HUDEP-2 (cell line): ENCODE measurements at regions not wholly inside any gene's neighbourhood (a gene's known extent, or its start where the extent isn't known, plus 50 kb on each side); places are given as distances from the start of the nearest gene placed in this dataset.
"Not testable (repeated sequence)": the region's sequence is repeated elsewhere in the genome, so short reads cannot be mapped to it uniquely, and the experiment has no call there.

Experiments used
- DNase-seq, 76 experiments: peaks; one replicate each; lab custom pipeline; 2025; ENCODE audit not compliant: unreplicated experiment in 76 of 76; lab: John Stamatoyannopoulos, UW

DNA sequence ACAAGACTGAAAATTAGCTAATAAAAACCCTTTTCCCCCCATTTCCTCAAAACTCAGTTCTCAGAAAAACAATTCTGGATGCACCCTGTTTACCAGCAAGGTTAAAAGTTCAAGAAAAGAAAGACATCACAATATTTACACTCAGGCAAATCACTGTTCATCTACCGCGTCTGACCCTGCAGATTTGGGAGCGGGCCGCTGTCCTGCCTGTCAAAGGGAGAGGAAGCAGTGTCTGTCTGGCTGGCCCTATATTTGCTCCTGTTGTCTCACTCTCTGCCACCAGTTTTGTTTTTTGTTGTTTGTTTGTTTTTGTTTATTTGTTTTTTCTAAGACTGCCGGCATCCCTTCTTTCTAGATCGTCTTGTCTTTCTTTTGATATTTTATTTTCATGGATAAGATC lies 299.4 kb downstream of the BCL2L11 start:
- DNase-seq = not testable (repeated sequence)

DNA sequence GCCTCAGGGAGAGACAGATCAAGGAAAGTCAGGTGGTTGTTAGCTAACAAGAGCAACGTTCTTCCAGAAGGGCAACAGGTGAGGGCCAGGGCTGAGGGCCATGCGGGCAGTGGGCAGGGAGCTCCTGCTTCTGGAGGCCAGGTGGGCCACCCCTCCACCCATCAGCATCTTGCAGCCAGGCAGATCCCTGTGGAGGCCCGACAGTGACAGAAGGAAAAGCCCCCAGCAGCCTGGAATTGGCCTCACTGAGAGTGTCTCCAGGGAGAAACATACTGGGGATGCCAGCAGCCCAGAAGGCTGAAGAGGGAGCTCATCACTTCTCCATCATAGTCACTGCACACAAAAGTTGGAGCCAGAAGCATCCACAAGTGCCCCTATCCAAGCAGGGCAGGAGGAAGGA lies 300.1 kb downstream of the BCL2L11 start:
- not testable (repeated sequence) for DNase-seq

DNA sequence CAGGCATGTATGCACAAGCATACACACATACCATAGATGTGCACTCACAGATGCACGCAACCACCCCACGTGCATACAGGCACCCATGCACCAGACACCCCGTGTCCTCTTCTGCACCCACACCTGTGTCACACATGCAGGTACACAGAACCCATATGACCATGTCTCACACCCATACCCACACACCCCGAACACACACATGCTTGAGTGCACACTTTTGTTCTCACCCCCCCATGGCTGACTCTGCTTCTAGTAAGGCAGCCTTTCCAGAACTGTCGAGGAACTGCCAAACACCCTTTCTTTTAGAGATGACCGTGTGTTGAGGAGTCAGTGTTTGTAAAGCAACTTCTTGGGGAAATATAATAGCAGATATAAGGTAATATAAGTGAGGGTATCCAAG lies 301.2 kb downstream of the BCL2L11 start:
- DNase-seq = not testable (repeated sequence)

DNA sequence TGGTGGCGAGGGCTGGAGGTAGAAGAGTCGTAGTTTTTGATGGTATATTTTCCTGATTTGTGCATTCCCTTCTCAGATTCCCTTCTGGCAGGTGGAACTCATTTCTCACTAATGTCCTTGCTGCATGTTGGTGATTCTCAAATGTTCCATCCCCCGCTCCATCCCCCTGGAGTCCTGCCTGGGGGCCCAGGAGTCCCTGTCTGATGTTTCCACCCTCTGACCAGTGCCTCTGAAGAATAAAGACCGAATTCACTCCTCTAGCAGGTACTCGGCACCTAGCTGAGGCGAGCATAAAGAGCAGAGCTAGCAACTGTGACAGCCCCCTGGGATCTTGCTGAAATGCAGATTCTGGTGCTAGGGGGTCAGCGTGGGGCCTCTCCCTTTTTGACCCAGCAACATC lies 301.8 kb downstream of the BCL2L11 start:
- not testable (repeated sequence) for DNase-seq

DNA sequence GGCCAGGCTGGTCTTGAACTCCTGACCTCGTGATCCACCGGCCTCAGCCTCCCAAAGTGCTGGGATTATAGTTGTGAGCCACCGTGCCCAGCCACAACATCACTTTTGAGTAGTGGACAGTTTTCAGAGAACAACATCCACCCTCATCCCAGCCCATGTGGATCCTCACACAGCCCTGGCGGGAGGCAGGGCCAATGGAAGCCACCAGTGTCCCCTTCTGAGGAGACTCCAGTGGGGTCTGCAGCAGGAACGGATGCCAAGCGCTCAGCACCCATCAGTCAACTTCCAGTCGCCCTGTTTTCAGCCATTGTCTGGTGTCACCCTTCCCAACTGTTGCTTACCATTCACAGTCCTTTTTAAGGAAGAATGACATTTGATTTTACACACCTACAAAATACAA lies 302.5 kb downstream of the BCL2L11 start:
- DNase-seq = not testable (repeated sequence)

DNA sequence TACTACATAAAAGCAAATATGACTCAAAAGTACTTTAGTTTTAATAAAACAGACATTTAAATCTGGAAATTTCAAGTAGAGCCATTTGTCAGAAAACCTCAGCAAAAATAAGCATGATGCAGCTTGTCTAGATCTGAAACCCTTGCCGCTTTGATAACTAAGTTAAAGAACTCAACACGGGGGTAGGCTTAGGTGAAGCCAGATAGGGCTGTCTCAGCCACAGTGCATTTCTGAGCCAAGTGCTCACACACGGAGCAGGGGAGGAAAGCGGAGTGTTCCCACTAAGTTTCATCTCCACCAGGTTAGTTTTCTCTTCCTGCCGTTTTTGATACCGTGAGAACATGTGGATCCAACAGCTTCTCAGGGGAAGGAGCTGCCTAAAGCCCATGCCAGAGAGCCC lies 303.5 kb downstream of the BCL2L11 start:
- not testable (repeated sequence) for DNase-seq

DNA sequence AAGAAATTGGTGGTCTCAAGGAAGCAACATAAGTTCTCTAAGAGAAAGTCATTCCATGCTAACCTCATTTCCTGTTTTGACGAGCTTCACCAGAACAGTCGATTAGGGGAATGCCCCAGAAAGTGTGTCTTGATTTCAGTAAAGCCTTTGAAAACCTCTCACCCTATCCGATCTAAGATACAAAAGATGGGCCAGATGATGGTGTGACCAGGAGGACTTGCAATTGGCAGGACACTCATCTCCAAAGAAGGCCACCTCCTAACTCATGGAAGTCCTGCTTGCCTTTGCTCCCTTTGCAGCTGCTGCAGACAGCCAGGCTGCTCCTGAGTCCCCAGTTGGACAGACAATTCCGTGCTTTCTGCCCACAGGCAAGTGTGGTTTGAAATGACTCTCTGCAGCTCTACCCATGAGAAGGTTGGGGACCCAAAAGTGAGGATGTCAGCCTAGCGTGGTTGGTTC lies 304.2 kb downstream of the BCL2L11 start:
- DNase-seq = not testable (repeated sequence)

DNA sequence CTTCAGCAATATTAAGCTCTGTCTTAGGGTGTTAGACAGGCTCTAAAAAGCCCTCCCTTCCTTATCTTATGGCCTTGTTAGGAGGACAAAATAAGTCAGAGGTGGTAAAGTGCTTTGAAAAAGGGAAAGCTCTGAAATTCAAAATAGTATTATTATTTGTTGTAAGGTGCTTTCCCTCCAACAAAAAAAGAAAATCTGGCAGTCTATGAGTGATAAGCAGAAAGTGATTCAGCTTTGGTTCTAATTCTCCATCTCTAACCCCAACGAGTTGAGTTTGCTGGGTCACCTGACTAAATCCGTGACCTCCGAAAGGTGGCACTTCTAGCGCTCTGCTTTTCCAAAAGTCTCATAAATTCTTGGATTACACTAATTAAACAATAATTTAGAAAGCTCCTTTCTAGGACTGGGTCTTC lies 305.1 kb downstream of the BCL2L11 start:
- DNase-seq = not testable (repeated sequence)

DNA sequence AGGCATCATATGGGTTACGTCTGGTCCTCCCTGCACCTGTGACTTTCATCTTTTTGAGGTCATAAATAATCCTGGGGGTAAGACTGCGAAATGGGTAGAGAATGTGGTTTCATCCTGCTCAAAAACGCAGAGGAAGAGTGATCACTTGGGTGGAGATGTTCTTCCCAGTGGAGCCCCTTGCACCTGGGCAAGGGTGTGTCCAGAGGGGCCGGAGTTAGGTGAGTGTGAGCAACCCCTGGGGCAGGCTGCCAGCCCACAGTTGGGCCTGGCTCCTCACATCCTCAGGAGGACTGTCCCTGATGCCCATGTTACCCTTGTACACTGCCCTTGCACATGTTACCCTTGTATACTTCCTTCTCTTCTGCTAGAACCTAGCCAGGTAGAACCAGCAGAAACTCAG lies 306.6 kb downstream of the BCL2L11 start:
- not testable (repeated sequence) for DNase-seq

DNA sequence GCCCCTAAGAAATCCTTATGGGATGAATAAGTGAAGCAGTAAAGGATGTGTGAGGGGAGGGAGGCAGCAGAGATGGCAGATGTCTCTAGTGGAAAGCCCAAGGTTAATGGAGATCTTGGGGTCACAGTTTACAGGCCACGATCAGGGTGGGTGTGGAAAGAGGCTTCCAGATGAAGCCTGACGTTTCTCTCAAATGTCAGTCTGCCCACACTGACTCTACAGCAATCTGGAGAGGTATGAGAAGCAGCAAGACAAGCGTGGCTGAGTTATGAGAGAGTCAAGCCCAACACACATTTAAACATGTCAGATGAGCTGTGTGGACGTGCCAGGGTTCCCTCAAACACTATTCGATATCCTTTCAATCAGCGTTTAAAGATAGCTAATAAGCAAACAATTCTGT lies 308.2 kb downstream of the BCL2L11 start:
- DNase-seq = not testable (repeated sequence)

DNA sequence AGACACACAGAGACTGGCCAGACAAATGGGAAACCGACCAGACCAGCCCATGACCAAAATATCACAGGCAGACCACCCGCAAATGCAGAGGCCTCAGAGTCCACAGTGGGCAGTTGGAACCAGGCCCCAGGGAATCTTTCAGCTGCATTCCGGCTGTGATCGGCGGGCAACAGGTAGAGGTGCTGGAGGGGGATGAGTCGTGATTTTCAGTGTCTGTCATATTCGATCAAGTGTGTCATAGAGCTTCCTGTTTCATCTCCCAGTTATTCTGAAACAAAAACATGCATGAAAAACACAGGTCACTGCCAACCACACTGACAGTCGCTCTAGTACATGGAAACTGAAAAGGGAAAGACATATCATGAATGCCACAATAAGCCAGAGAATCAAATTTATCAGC lies 308.6 kb downstream of the BCL2L11 start:
- not testable (repeated sequence) for DNase-seq

DNA sequence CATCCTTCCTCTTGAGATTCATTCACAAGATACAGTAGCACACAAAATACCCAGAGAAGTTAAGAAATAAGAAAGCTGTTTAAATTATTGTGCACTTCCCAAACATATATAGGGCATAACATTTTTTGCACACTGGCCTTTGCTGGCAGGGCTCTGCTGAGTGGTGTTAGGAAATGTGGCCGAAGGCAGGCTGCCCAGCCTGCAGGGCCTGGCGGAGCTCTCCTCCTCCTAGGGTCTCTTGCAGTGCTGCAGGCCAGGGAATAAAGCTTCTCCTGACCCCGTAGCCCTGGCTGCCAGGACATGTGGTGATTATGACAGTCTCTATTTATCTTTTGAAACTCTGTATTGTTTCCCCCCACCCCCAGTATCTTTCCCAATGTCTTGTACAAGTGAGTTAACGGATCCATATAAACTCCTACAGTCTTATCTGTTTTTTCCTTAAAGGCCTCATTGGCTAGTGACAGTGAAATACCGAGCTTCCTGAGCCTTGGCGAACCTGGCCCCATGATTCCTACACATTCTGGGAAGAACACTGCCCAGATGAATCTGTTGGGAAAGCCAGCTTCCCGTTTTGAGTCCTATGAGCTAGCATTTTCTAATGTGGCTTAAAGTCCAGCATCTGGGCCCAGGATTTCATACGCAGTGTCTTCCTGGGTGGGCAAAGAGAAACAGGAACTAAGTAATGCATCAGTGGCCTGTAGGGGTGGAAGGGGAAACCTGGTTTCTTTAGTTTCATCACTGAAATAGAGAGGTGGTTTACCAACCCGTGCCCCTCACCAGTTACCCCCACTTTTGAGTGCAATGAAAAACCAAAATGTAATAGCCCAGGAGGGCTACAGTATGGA lies 310.3 kb downstream of the BCL2L11 start:
- DNase-seq = not testable (repeated sequence)

DNA sequence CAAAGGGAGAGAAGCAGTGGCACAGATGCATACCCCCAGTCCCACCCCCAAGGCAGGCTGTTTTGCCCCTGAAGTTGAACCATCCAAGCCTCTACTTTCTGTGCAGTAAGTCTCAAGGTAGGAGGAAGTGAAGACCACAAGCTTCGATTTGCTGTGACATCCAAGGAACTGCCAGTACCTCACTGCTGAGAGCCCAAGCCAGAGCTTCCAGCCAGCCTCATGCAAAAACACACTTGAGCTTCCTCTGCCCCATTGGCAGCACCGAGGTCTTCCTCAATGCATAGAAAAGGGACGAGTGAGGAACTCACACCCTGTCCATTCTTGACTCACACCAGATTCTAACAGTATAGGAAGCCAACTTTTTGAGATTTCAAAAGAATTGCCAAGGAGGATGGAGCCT lies 311.7 kb downstream of the BCL2L11 start:
- DNase-seq = not testable (repeated sequence)

DNA sequence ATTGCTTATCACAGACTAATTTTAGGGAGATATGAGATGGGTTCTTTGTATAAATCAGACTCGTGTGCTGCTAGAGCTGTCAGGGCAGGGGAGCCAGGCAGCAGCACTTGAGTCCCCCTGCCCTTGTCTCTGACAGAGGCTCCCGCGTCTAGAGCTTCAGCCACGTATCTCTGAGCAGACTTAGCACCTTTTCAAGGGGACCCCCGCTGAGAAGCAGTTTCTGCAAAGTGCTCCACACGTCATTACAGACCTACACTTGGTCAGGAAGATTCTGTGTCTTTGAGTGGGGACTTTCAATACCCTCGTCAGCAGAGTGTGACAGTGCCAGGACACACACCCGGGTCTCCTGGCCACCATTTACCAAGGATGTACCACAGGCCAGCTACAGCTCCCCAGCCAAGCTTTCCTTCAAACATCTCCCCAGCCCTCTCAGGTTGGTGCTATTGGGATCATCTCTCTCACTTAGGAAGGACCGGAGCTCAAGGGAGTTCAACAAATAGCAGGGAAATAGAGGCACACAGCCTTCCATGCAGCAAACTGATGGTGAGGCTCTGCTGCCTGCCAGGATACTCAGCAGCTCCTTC lies 312.3 kb downstream of the BCL2L11 start:
- not testable (repeated sequence) for DNase-seq

DNA sequence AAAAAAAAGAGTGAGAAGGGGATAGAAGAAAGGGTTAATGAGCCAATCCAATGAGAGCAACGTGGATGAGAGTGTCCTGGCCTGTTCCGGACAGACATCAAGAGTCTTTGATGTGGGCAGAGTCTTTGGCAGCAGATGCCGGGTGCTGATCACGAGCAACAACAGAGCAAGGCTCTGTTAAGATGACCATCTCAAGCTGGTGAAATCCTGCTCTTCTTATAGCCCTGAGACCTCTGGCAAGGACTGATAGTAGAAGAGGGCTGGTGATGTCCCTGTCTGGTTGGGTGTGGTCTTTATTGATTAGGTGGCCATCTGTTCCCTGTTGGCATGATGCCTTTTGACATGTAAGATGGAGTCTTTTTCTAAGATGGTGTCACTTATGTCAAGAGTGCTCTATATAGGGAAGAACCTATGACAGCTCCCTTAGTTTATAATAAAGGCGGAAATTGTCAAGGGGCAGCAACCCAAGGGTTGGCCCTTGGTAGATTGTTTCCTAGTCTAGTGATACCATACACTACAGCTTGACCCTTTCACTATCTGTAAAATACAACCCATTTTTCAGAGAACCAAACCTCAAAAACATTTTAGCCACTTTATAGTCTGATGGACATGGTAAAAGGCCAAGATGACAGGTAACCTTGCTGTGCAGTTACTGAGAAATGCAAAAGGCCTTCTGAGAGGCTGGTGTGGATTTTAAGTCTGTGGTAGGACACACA lies 313.3 kb downstream of the BCL2L11 start:
- DNase-seq = not testable (repeated sequence)

DNA sequence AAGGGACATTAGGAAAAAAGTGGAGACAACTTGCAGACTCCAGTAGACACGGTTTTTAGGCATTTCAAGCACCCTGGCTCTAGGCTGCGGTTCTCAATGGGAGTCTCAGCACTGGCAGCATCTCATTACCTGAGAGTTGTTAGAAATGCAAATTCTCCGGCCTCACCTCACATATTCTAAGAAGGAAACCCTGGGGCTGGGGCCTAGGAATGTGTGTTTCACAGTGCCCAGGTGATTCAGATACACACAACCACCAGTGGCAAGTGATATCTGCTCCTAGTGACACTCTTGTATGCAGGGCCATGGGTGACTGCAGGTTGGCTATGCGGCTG lies 313.9 kb downstream of the BCL2L11 start:
- not testable (repeated sequence) for DNase-seq

DNA sequence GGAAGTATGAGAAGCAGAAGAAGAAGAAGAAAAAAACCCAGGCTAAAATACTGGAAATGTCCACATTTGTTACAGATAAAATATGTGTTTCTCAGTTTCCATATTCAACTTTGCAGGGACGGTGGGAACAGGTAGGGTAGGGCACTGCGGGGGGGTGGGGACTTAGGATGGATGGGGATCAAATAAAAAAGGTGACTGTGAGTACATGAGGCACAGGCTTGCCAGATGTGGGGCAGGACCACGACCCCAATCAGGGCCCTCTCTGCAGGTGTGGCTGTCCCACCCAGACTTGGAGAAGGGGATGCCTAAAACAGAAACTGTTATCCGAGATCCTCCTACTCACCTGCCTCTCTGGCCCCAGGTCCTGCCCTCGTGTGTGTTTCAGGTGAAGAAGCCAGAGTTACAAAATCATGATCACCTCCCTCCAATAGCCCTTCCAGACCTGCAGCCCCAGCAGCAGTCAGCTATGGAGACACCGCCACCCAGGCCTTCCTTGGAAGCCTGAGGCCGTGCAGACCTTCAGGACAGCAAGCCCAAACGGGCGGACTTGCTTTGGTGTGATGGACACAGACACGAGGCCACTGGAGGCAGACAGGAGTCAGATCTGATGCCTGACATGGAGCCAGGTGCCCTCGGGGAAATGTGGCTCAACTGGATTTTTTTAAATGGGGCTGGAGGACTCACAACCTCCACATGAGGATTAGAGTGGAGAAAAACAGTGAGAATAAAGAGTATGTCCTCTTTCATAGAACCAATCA lies 315.0 kb downstream of the BCL2L11 start:
- DNase-seq = not testable (repeated sequence)

DNA sequence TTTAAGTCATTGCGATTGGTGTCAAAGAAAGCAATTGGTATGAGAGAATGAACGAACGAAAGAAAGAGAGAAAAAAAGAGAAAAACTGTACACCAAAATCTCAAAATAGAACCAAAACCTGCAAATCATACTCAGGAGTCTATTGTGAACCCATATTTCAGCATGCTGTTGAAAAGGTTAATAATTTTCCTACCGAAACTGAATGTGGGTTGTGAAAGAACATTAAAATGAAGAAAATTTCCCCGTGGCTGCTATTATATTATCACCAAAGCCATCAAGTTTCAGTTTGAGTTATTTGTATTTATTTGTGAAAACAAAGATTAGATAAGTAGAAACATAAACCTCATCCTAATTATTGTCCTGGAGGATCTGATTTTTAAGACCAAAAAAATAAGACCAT lies 315.7 kb downstream of the BCL2L11 start:
- not testable (repeated sequence) for DNase-seq

DNA sequence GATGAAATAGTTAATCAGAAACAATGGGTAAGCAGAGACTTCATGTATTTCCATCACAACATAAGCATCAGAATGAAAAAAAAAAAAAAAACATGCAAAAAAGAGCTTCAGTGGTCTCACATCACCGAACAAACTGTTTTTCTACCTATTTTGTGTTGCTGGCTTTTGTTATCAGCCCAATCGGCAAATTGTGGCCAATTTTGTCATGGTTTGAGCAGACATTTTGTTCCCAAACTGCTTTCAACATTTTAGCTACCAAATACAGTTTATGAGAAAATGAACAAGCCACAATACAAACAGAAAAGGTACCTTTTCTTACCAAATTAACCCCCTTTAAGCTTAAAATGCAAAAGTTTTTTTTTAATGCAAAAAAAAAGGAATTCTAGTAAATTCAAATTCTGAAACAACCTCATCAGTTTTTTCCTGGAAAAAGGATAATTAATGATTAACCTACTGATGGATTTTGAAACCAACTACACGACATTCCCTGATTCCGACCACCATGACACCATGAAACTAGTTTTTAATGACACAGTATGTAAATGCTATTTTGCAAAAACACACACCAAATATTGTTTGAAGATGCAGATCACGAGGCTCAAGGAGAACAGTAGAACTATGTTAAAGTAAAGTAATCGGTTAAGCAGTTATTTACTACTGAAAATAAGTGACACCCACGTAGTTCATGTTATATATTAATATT lies 316.7 kb downstream of the BCL2L11 start:
- not testable (repeated sequence) for DNase-seq

DNA sequence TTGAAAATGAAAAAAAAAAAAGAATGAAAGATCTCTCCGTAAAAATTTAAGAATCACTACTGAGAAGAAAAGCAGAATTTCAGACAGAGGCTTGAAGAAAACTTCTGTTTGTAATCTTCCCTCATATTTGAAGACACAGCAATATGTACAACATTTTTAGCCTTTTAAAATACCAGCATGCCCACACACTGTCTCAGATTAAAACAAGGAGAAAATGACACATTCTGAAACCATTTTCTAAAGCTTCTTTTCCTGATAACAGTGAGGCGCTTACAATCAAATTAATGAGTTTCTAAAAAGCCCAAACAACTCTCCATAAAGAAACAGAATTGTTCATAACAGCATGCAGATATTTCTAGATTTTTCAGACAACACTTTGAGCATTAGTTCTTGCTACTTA lies 317.4 kb downstream of the BCL2L11 start:
- not testable (repeated sequence) for DNase-seq
